Neuron (in vitro differentiated cells): ENCODE measurements at regions not wholly inside any gene's neighbourhood (a gene's known extent, or its start where the extent isn't known, plus 50 kb on each side); places are given as distances from the start of the nearest gene placed in this dataset.
"Not testable (repeated sequence)": the region's sequence is repeated elsewhere in the genome, so short reads cannot be mapped to it uniquely, and the experiment has no call there.

Experiments
- H2AFZ ChIP-seq: one replicate; pipeline ENCODE4 v1.6.1; 2013; ENCODE audit warnings: low read depth, mild to moderate bottlenecking, inconsistent platforms, low read length, moderate library complexity
- H3K27me3 ChIP-seq: one replicate; pipeline ENCODE4 v1.6.1; 2013; ENCODE audit warnings: low read length; ENCODE audit not compliant: insufficient read depth
- H3K36me3 ChIP-seq: one replicate; pipeline ENCODE4 v1.6.1; 2013; ENCODE audit warnings: low read length; ENCODE audit not compliant: insufficient read depth
- H3K4me1 ChIP-seq: one replicate; pipeline ENCODE4 v1.6.1; 2013; ENCODE audit warnings: low read length; ENCODE audit not compliant: insufficient read depth
- H3K4me3 ChIP-seq: 2 replicates; pipeline ENCODE4 v1.5.1; 2013; ENCODE audit warnings: mild to moderate bottlenecking, low read length, moderate library complexity
- H3K9me3 ChIP-seq: one replicate; pipeline ENCODE4 v1.6.1; 2013; ENCODE audit warnings: low read length

DNA sequence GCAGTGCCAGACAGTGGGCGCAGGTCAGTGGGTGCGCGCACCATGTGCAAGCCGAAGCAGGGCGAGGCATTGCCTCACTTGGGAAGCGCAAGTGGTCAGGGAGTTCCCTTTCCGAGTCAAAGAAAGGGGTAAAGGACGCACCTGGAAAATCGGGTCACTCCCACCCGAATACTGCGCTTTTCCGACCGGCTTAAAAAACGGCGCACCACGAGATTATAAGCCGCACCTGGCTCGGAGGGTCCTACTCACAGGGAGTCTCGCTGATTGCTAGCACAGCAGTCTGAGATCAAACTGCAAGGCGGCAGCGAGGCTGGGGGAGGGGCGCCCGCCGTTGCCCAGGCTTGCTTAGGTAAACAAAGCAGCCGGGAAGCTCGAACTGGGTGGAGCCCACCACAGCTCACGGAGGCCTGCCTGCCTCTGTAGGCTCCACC is 77.9 kb downstream of the NR4A2 start:
- H3K27me3 ChIP-seq, H2AFZ ChIP-seq, H3K4me1 ChIP-seq, H3K9me3 ChIP-seq, H3K36me3 ChIP-seq: not testable (repeated sequence)
- H3K4me3 ChIP-seq: peak overlapping the region; percentile 48

DNA sequence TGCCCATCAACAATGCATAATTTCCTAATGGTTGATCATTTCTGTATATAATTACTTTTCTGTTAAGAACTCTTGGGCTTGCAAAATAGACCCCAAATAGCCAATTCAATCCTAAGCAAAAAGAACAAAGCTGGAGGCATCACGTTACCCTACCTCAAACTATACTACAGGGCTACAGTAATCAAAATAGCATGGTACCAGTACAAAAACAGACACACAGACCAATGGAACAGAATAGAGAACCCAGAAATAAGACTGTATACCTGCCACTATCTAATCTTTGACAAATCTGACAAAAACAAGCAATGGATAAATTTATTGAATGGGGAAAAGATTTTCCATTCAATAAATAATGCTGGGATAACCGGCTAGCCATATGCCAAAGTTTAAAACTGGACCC is 78.8 kb downstream of the NR4A2 start:
- peak overlapping the region; percentile 48 for H3K4me3 ChIP-seq
- H2AFZ ChIP-seq: no peak overlapping the region

DNA sequence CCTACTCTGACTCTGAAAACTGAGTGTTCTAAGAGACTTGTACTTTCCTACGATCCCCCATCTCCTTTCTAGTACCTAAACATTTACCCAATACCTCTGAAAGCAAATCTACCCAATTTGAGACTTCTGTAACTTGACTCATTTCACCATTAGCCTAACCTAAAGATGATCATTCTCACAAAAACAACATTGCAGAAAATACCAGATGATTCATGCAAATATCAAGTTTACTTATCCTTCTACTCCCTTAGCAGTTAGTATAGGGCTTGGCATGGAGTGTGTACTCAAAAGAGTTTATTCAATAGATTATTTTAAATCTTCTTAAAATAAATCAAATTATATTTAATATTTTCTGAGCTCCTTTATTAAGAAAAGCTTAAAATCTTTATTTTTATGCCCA is 89.6 kb downstream of the NR4A2 start:
- H3K4me3 ChIP-seq: no peak overlapping the region
- H3K36me3 ChIP-seq: no peaks in the 10 kb centered on the region
- no peaks in the 10 kb centered on the region for H3K4me1 ChIP-seq
- no peak overlapping the region for H2AFZ ChIP-seq
- no peaks in the 10 kb centered on the region for H3K9me3 ChIP-seq
- no peaks in the 10 kb centered on the region for H3K27me3 ChIP-seq

More for the DNA sequence above, 78.8 kb downstream of the NR4A2 start:
- H3K4me1 ChIP-seq: no peaks in the 10 kb centered on the region
- no peaks in the 10 kb centered on the region for H3K27me3 ChIP-seq
- H3K36me3 ChIP-seq: no peaks in the 10 kb centered on the region
- no peaks in the 10 kb centered on the region for H3K9me3 ChIP-seq

DNA sequence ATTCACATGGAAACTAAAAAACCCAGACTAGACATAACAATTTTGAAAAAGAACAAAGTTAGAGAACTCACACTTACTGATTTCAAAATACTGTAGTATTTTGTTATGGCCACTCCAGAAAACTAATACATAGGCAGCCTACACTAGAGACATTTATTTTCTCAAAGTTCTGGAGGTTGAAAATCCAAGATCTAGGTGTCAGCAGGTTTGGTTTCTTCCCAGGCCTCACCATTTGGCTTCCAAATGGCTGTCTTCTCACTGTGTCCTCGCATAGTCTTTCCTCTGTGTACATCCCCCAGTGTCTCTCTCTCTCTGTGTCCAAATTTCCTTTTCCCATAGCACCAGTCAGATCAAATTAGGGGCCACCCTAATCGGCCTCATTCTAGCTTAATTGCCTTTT is 95.0 kb downstream of the NR4A2 start:
- H3K36me3 ChIP-seq: no peaks in the 10 kb centered on the region
- H3K4me1 ChIP-seq: no peaks in the 10 kb centered on the region
- no peaks in the 10 kb centered on the region for H3K27me3 ChIP-seq
- H3K4me3 ChIP-seq: no peak overlapping the region
- no peak overlapping the region for H2AFZ ChIP-seq
- H3K9me3 ChIP-seq: no peaks in the 10 kb centered on the region

DNA sequence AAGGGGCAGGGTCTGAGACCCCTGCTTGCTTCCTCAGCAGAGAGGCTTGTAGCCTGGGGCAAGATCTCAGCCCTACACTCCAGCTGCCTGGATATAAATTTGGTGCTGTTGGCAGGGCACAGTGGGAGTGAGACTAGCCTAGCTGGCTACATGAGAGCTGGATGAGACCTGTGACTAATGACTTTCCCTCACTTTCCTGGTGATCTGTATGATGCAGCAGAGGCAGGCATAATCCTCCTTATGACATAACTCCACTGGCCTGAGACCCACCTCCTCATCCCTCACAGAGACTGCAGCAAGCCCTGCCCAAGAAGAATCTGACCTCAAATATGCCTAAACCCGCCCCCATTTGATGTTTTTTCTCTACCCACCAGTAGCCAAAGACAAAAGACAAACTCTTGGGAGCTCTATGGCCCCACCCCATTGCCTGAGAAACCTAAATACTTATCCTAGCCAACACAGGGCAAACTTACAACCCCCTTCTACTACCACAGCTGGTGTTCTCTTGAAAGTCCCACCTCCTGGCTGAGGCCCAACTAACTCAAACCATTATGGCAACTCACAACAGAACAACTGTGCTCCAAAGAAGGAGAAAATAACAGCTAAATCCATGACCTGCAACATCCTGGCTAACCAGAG is 102.7 kb downstream of the NR4A2 start:
- no peaks in the 10 kb centered on the region for H3K36me3 ChIP-seq
- no peaks in the 10 kb centered on the region for H3K9me3 ChIP-seq
- H3K4me3 ChIP-seq: no peak overlapping the region
- no peaks in the 10 kb centered on the region for H3K4me1 ChIP-seq
- no peaks in the 10 kb centered on the region for H3K27me3 ChIP-seq
- no peak overlapping the region for H2AFZ ChIP-seq

DNA sequence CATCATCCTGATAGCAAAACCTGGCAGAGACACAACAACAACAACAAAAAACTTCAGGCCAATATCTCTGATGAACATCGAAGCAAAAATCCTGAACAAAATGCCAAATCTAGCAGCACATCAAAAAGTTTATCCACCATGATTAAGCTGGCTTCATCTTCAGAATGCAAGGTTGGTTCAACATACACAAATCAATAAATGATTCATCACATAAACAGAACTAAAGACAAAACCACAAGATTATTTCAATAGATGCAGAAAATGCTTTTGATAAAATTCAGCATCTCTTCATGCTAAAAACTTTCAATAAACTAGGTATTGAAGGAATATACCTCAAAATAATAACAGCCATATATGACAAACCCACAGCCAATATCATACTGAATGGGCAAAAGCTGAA is 109.2 kb downstream of the NR4A2 start:
- H2AFZ ChIP-seq, H3K36me3 ChIP-seq, H3K9me3 ChIP-seq, H3K27me3 ChIP-seq, H3K4me3 ChIP-seq, H3K4me1 ChIP-seq: not testable (repeated sequence)

DNA sequence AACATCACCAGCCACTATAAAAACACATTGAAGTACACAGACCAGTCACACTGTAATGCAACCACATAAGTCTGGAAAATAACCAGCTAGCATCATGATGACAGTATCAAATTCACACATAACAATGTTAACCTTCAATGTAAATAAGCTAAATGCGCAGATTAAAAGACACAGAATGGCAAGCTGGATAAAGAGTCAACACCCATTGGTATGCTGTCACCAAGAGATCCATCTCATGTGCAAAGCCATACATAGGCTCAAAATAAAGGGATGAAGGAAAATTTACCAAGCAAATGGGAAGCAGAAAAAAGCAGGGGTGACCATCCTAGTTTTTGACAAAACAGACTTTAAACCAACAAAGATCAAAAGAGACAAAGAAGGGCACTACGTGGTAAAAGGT is 110.8 kb downstream of the NR4A2 start:
- no peaks in the 10 kb centered on the region for H3K27me3 ChIP-seq
- no peaks in the 10 kb centered on the region for H3K9me3 ChIP-seq
- H3K4me3 ChIP-seq: no peak overlapping the region
- no peaks in the 10 kb centered on the region for H3K36me3 ChIP-seq
- no peaks in the 10 kb centered on the region for H3K4me1 ChIP-seq
- no peak overlapping the region for H2AFZ ChIP-seq

DNA sequence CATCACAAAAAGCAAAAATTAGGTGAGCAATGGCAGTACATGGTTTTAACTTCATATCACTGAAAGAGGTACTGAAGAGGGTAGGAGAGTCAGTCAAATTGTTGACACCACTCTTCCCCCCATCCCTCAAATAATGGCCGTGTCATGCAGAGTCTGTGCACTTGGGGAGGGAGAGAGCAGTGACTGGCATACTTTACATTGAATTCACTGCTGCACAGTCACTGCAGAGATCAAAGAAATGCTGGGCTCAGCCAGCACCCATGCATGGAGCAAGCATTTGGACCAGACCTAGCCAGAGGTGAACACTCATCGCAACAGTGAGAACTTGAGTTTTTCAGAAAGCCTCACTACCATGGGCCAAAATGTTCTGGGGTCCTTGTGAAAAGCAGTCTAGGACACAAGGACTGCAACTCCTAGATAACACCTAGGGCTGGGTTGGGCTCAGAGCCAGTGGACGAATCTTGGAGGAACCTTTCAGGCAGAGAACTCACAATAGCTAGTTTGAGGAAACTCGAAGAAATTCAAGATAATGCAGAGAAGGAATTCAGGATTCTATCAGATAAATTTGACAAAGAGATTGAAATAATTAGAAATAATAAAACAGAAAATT is 112.9 kb downstream of the NR4A2 start:
- no peaks in the 10 kb centered on the region for H3K9me3 ChIP-seq
- no peaks in the 10 kb centered on the region for H3K36me3 ChIP-seq
- no peaks in the 10 kb centered on the region for H3K4me1 ChIP-seq
- H2AFZ ChIP-seq: no peak overlapping the region
- no peak overlapping the region for H3K4me3 ChIP-seq
- H3K27me3 ChIP-seq: no peaks in the 10 kb centered on the region

DNA sequence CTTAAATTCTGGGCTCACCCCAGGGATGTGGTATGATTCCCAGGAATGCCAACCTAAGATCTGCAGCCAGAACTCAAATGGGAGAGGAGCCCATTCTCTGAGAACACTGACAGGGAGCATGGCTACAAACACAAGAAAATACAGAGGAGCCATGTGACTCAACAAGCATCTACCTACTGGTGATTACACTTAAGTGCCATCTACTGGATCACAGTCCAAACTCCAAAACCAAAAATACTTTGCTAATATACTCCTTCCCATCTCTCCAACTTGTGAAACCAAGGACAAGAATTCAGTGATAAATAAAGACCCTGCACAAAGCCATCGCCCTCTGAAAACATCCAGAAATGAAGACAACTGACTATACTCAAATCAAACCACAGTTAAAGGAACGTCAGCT is 116.9 kb downstream of the NR4A2 start:
- Histone ChIP-seq H3K9me3 (no peaks in the 10 kb centered on the region), H2AFZ (no peak overlapping the region), H3K4me3 (no peak overlapping the region), H3K4me1 (no peaks in the 10 kb centered on the region), H3K36me3 (no peaks in the 10 kb centered on the region), H3K27me3 (no peaks in the 10 kb centered on the region)

DNA sequence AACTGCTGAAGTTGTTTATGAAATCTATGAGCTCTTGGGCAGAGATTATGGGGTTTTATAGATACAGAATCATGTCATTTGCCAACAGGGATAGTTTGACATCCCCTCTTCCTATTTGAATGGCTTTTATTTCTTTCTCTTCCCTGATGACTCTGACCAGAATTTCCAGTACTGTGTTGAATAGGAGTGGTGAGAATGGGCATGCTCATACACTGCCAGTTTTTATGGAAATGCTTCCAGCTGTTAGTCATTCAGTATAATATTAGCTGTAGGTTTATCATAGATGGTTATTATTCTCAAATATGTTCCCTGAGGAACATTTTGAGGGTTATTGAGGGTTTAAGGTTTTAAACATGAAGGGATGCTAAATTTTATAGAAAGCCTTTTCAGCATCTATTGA is 121.2 kb downstream of the NR4A2 start:
- H3K36me3 ChIP-seq: no peaks in the 10 kb centered on the region
- H2AFZ ChIP-seq: no peak overlapping the region
- H3K27me3 ChIP-seq: no peaks in the 10 kb centered on the region
- no peak overlapping the region for H3K4me3 ChIP-seq
- H3K4me1 ChIP-seq: no peaks in the 10 kb centered on the region
- H3K9me3 ChIP-seq: no peaks in the 10 kb centered on the region

DNA sequence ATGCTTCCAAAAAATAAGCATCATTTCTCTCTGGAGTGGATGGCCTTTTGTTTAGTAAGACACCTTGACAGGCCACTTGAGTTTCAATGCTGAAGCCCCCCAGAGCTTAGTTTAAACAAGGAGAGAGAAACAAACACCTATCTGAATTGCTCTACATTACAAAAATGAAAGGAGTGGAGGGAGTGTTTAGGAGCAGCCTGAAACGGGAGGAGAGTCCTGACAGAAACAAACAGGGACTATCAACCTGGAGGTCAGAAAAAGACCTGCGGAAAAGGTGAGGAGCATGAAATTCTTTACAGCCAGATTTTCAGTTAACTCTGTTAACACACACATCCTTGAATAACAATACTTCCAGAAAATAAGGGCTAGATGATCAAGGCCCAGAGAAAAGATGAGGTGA is 126.2 kb downstream of the NR4A2 start:
- H2AFZ ChIP-seq: no peak overlapping the region

DNA sequence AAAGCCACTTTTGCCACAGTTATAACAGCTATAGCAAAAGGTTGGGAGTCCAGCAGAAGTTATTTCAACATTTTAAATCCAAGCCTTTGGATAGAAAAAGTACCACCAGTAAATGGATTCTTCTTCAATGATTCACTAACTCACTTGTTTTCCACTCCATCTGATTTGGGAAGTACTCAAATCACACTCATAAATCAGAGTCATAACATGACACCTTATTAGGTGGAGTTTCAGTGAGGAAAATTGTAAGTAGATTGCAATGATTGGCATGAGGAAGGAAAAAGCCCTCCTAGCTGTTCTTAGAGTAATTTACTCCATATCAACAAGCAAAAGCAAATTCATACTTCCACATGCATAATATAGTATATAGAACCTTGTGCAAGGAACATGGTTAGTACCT is 132.9 kb downstream of the NR4A2 start:
- Histone ChIP-seq H2AFZ (no peak overlapping the region), H3K9me3 (no peaks in the 10 kb centered on the region), H3K4me1 (no peaks in the 10 kb centered on the region), H3K4me3 (no peak overlapping the region), H3K36me3 (no peaks in the 10 kb centered on the region), H3K27me3 (no peaks in the 10 kb centered on the region)

More for the DNA sequence above, 126.2 kb downstream of the NR4A2 start:
- Histone ChIP-seq H3K36me3 (no peaks in the 10 kb centered on the region), H3K4me1 (no peaks in the 10 kb centered on the region), H3K9me3 (no peaks in the 10 kb centered on the region), H3K27me3 (no peaks in the 10 kb centered on the region), H3K4me3 (no peak overlapping the region)

DNA sequence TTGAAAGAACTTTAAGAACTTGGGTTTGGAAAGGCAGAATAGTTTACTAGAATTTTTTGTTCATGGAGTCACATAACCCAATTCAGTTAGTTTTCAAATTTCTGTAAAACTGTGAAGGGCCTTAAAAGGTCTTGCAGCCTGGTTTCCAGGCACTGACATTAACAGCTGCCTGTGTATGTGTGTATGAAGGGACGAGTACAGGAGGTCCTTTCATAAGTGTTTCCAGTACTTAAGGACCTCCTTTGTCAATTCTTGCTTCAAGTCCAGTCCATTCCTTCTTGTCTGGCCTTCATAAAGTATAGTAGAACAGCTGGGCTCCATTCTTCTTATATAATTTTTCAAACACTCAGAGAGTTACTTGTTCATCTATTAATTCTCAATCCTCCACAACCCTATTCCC is 136.5 kb downstream of the NR4A2 start:
- no peak overlapping the region for H3K4me3 ChIP-seq
- H2AFZ ChIP-seq: no peak overlapping the region
- no peaks in the 10 kb centered on the region for H3K27me3 ChIP-seq
- H3K36me3 ChIP-seq: no peaks in the 10 kb centered on the region
- H3K4me1 ChIP-seq: no peaks in the 10 kb centered on the region
- no peaks in the 10 kb centered on the region for H3K9me3 ChIP-seq

DNA sequence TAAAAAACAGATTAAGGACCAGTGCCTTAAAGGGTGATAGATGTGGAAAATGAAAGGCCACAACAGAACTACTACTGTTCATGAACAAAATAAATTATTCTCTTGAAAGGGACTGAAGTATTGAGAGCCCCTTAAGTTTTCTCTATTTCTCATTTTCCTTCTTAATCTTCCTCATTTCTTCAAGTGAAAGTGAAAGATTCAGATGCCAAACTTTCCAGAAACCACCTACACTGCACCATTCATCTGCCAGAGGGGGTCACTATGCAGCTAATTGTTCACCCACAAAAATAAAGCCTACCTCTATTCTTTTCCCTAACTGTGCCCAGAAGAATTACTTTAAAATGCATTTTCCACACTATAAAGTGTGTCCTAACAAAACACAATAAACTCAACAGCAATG is 140.1 kb downstream of the NR4A2 start:
- H3K9me3 ChIP-seq: no peaks in the 10 kb centered on the region

More for the DNA sequence above, 140.1 kb downstream of the NR4A2 start:
- Histone ChIP-seq H3K4me3 (no peak overlapping the region), H2AFZ (no peak overlapping the region), H3K36me3 (no peaks in the 10 kb centered on the region), H3K27me3 (no peaks in the 10 kb centered on the region), H3K4me1 (no peaks in the 10 kb centered on the region)
